B cell (primary cell): ENCODE measurements at regions not wholly inside any gene's neighbourhood (a gene's known extent, or its start where the extent isn't known, plus 50 kb on each side); places are given as distances from the start of the nearest gene placed in this dataset.

Experiments
- EZH2 ChIP-seq: IDR thresholded peaks from 2 replicates; pipeline ENCODE4 v1.6.1; 2012; ENCODE audit warnings: borderline replicate concordance, low read depth, mild to moderate bottlenecking, moderate library complexity, low read length; ENCODE audit not compliant: insufficient read depth, poor library complexity, severe bottlenecking
- TF ChIP-seq, protein P1 (sequence below): fragments of 200-600 bp; IDR thresholded peaks from one replicate; pipeline ENCODE4 v1.8.0; 2022; ENCODE audit warnings: antibody characterized with exemption, mild to moderate bottlenecking

DNA sequence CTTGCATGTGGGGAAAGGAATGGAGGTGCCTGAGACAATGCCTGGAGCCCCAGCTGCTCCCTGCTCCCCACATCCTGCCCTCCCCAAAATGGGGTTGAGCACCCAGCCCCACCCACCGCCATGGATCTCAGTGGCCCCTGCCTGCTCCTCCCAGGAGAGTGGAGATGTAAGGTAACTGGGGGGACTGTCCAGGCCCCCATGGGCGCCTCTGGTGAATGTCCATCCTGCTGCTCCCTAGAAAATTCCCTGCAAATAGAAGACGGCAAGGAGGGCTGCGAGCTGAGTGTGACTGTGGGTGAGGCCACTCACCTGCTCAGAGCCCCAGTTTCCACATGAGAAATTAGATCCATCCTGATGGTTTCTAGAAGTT lies 101.6 kb downstream of the RAMP3 start:
- TF ChIP-seq, protein P1, sequence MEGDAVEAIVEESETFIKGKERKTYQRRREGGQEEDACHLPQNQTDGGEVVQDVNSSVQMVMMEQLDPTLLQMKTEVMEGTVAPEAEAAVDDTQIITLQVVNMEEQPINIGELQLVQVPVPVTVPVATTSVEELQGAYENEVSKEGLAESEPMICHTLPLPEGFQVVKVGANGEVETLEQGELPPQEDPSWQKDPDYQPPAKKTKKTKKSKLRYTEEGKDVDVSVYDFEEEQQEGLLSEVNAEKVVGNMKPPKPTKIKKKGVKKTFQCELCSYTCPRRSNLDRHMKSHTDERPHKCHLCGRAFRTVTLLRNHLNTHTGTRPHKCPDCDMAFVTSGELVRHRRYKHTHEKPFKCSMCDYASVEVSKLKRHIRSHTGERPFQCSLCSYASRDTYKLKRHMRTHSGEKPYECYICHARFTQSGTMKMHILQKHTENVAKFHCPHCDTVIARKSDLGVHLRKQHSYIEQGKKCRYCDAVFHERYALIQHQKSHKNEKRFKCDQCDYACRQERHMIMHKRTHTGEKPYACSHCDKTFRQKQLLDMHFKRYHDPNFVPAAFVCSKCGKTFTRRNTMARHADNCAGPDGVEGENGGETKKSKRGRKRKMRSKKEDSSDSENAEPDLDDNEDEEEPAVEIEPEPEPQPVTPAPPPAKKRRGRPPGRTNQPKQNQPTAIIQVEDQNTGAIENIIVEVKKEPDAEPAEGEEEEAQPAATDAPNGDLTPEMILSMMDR = no peak
- no peak for TF ChIP-seq EZH2
